ENCODE measurements at regions not wholly inside any gene's neighbourhood (a gene's known extent, or its start where the extent isn't known, plus 50 kb on each side); places are given as distances from the start of the nearest gene placed in this dataset.

DNA sequence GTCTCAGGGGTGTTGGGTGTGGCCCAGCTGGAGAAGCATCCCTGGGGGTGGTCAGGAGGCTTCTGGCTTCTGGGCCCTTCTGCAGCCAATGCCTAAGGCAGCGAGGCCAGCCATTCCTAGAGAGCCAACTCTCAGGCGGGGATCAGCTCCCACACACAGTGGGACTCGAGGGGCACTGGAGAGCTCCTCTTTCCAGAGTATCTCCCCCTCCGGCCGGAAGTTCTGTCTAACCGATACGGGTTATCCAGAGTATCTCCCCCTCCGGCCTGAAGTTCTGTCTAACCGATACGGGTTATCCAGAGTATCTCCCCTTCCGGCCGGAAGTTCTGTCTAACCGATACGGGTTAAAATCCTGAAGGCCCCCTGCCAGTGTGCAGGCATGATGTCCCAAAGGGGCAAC, 71.2 kb upstream of the B3GAT1 start:
- Histone ChIP-seq H3K4me1 (ENCODE audit: insufficient read depth, low read length) (no peaks in the 10 kb centered on the region), H3K4me3 (replicated peaks in 1 of 3; ENCODE audit: insufficient read depth in 1 of 3, low read depth in 2 of 3, low read length in 3 of 3) (no peak overlapping the region), H3K36me3 (replicated peaks in 1 of 2; ENCODE audit: control insufficient read depth in 1 of 2, insufficient read depth in 2 of 2, low read length in 2 of 2) (no peaks in the 10 kb centered on the region), H2AFZ (ENCODE audit: low read length) (no peak overlapping the region), H4K20me1 (ENCODE audit: insufficient read depth, low read length) (no peaks in the 10 kb centered on the region), H3K9me3 (ENCODE audit: low read length) (no peaks in the 10 kb centered on the region), H3K27me3 (ENCODE audit: control insufficient read depth in 1 of 2, insufficient read depth in 2 of 2, low read length in 2 of 2) (peaks cover 0 to 3% of the 10 kb centered on the region in 2 experiments; a peak in 2 of 5 replicates), H3K27ac (ENCODE audit: extremely low read length, insufficient read depth, low read length) (no peak overlapping the region), H3K9ac (ENCODE audit: insufficient read depth, low read depth, low read length) (no peak overlapping the region), H3K4me2 (ENCODE audit: low read depth, low read length) (no peak overlapping the region), H3K79me2 (ENCODE audit: insufficient read depth, low read length) (no peaks in the 10 kb centered on the region)
- ChIA-PET POLR2A (no interaction called here), CTCF (ENCODE audit: low intra/inter-chr PET ratio, low total read pairs) (no interaction called here)
- no TSS peak for BruUV-seq (replicated peaks)
- no peak for FAIRE-seq
- in situ Hi-C loops (cut with HindIII; ENCODE audit: extremely low pct_ligation_motif_present, low pct_unique_long_range_greater_than_20kb) (no loop called here), intact Hi-C loops (cut with micrococcal nuclease; ENCODE audit: unreplicated experiment) (no loop called here)
- TF ChIP-seq, protein P1, sequence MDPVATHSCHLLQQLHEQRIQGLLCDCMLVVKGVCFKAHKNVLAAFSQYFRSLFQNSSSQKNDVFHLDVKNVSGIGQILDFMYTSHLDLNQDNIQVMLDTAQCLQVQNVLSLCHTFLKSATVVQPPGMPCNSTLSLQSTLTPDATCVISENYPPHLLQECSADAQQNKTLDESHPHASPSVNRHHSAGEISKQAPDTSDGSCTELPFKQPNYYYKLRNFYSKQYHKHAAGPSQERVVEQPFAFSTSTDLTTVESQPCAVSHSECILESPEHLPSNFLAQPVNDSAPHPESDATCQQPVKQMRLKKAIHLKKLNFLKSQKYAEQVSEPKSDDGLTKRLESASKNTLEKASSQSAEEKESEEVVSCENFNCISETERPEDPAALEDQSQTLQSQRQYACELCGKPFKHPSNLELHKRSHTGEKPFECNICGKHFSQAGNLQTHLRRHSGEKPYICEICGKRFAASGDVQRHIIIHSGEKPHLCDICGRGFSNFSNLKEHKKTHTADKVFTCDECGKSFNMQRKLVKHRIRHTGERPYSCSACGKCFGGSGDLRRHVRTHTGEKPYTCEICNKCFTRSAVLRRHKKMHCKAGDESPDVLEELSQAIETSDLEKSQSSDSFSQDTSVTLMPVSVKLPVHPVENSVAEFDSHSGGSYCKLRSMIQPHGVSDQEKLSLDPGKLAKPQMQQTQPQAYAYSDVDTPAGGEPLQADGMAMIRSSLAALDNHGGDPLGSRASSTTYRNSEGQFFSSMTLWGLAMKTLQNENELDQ (CRISPR knock-in tag; IDR thresholded peaks at IDR 0.05; ENCODE audit: borderline replicate concordance) = no peak
- TF ChIP-seq ZNF331 (CRISPR knock-in tag; IDR thresholded peaks at IDR 0.05) (no peak), ZIK1 (CRISPR knock-in tag; IDR thresholded peaks at IDR 0.05; ENCODE audit: borderline replicate concordance, low read depth) (no peak), RFXANK (CRISPR knock-in tag; IDR thresholded peaks at IDR 0.05) (no peak), BRCA1 (CRISPR knock-in tag; IDR thresholded peaks at IDR 0.05) (no peak), FOXK1 (CRISPR knock-in tag; IDR thresholded peaks at IDR 0.05; ENCODE audit: borderline replicate concordance, low read depth) (no peak), DMAP1 (CRISPR knock-in tag; IDR thresholded peaks at IDR 0.05) (no peak), GTF3A (CRISPR knock-in tag; conservative IDR thresholded peaks at IDR 0.05) (no peak)
- TF ChIP-seq, protein P2, sequence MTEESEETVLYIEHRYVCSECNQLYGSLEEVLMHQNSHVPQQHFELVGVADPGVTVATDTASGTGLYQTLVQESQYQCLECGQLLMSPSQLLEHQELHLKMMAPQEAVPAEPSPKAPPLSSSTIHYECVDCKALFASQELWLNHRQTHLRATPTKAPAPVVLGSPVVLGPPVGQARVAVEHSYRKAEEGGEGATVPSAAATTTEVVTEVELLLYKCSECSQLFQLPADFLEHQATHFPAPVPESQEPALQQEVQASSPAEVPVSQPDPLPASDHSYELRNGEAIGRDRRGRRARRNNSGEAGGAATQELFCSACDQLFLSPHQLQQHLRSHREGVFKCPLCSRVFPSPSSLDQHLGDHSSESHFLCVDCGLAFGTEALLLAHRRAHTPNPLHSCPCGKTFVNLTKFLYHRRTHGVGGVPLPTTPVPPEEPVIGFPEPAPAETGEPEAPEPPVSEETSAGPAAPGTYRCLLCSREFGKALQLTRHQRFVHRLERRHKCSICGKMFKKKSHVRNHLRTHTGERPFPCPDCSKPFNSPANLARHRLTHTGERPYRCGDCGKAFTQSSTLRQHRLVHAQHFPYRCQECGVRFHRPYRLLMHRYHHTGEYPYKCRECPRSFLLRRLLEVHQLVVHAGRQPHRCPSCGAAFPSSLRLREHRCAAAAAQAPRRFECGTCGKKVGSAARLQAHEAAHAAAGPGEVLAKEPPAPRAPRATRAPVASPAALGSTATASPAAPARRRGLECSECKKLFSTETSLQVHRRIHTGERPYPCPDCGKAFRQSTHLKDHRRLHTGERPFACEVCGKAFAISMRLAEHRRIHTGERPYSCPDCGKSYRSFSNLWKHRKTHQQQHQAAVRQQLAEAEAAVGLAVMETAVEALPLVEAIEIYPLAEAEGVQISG (CRISPR knock-in tag; IDR thresholded peaks at IDR 0.05) = no peak
- TF ChIP-seq, protein P3, sequence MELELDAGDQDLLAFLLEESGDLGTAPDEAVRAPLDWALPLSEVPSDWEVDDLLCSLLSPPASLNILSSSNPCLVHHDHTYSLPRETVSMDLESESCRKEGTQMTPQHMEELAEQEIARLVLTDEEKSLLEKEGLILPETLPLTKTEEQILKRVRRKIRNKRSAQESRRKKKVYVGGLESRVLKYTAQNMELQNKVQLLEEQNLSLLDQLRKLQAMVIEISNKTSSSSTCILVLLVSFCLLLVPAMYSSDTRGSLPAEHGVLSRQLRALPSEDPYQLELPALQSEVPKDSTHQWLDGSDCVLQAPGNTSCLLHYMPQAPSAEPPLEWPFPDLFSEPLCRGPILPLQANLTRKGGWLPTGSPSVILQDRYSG (CRISPR knock-in tag; IDR thresholded peaks at IDR 0.05) = no peak
- no peak for DNase-seq (ENCODE audit: low spot score)
- WGBS (ENCODE audit: low lambda C conversion rate) = 83% methylated on average over 11 of the region's 14 CpGs
- ATAC-seq = no peak
